ENCODE measurements at regions not wholly inside any gene's neighbourhood (a gene's known extent, or its start where the extent isn't known, plus 50 kb on each side); places are given as distances from the start of the nearest gene placed in this dataset.

GRCh38 chr1:115189814-115190539 is 100.7 kb upstream of the TSPAN2 start:
- H3K36me3 ChIP-seq (ENCODE audit: insufficient read depth, low read length) = no peaks in the 10 kb centered on the region
- H3K27ac ChIP-seq (ENCODE audit: low read depth, low read length) = peak overlapping the region; percentile 89
- H2AFZ ChIP-seq (ENCODE audit: low read length, unreplicated experiment) = peak overlapping the region; percentile 9
- H3K79me2 ChIP-seq (ENCODE audit: control insufficient read depth, insufficient read depth, low read length, unreplicated experiment) = no peaks in the 10 kb centered on the region
- peaks cover 36% of the 10 kb centered on the region for H3K4me1 ChIP-seq (ENCODE audit: control insufficient read depth, insufficient read depth, low read length, unreplicated experiment)
- H3K4me3 ChIP-seq (ENCODE audit: low read depth, low read length) = peak overlapping the region; percentile 32; the same call in 1 of the 2 replicates
- H3K27me3 ChIP-seq (ENCODE audit: insufficient read depth, low read length) = no peaks in the 10 kb centered on the region

GRCh38 chr1:115188680-115189395 is 99.5 kb upstream of the TSPAN2 start:
- peak overlapping the region; percentile 89 for H3K27ac ChIP-seq (ENCODE audit: low read depth, low read length)
- H3K4me1 ChIP-seq (ENCODE audit: control insufficient read depth, insufficient read depth, low read length, unreplicated experiment) = peaks cover 47% of the 10 kb centered on the region
- no peak overlapping the region for H2AFZ ChIP-seq (ENCODE audit: low read length, unreplicated experiment)
- H3K4me3 ChIP-seq (ENCODE audit: low read depth, low read length) = no peak overlapping the region
- H3K27me3 ChIP-seq (ENCODE audit: insufficient read depth, low read length) = no peaks in the 10 kb centered on the region
- no peaks in the 10 kb centered on the region for H3K36me3 ChIP-seq (ENCODE audit: insufficient read depth, low read length)
- no peaks in the 10 kb centered on the region for H3K79me2 ChIP-seq (ENCODE audit: control insufficient read depth, insufficient read depth, low read length, unreplicated experiment)

- H3K4me1 ChIP-seq (ENCODE audit: control insufficient read depth, insufficient read depth, low read length, unreplicated experiment) = peaks cover 60% of the 10 kb centered on the region
Observed at GRCh38 chr1:115186711-115187265, 97.5 kb upstream of the TSPAN2 start.

GRCh38 chr1:115185336-115185735 is 96.0 kb upstream of the TSPAN2 start:
- no peak overlapping the region for H3K4me3 ChIP-seq (ENCODE audit: low read depth, low read length)
- H3K4me1 ChIP-seq (ENCODE audit: control insufficient read depth, insufficient read depth, low read length, unreplicated experiment) = peaks cover 52% of the 10 kb centered on the region
- H3K79me2 ChIP-seq (ENCODE audit: control insufficient read depth, insufficient read depth, low read length, unreplicated experiment) = no peaks in the 10 kb centered on the region
- no peaks in the 10 kb centered on the region for H3K27me3 ChIP-seq (ENCODE audit: insufficient read depth, low read length)
- H2AFZ ChIP-seq (ENCODE audit: low read length, unreplicated experiment) = no peak overlapping the region
- no peaks in the 10 kb centered on the region for H3K36me3 ChIP-seq (ENCODE audit: insufficient read depth, low read length)
- peak overlapping the region; percentile 16 for H3K27ac ChIP-seq (ENCODE audit: low read depth, low read length)

More at GRCh38 chr1:115186711-115187265, 97.5 kb upstream of the TSPAN2 start:
- no peaks in the 10 kb centered on the region for H3K36me3 ChIP-seq (ENCODE audit: insufficient read depth, low read length)
- H3K27me3 ChIP-seq (ENCODE audit: insufficient read depth, low read length) = no peaks in the 10 kb centered on the region
- H3K4me3 ChIP-seq (ENCODE audit: low read depth, low read length) = no peak overlapping the region
- H3K27ac ChIP-seq (ENCODE audit: low read depth, low read length) = no peak overlapping the region
- no peak overlapping the region for H2AFZ ChIP-seq (ENCODE audit: low read length, unreplicated experiment)
- no peaks in the 10 kb centered on the region for H3K79me2 ChIP-seq (ENCODE audit: control insufficient read depth, insufficient read depth, low read length, unreplicated experiment)

GRCh38 chr1:115184951-115185331 is 95.6 kb upstream of the TSPAN2 start:
- H2AFZ ChIP-seq (ENCODE audit: low read length, unreplicated experiment) = peak overlapping the region; percentile 33

GRCh38 chr1:115184260-115184950 is 95.1 kb upstream of the TSPAN2 start:
- H3K27me3 ChIP-seq (ENCODE audit: insufficient read depth, low read length) = no peaks in the 10 kb centered on the region
- peak overlapping the region; percentile 33 for H2AFZ ChIP-seq (ENCODE audit: low read length, unreplicated experiment)
- peaks cover 51% of the 10 kb centered on the region for H3K4me1 ChIP-seq (ENCODE audit: control insufficient read depth, insufficient read depth, low read length, unreplicated experiment)
- no peaks in the 10 kb centered on the region for H3K79me2 ChIP-seq (ENCODE audit: control insufficient read depth, insufficient read depth, low read length, unreplicated experiment)
- H3K4me3 ChIP-seq (ENCODE audit: low read depth, low read length) = peak overlapping the region; percentile 15; the same call in 1 of the 2 replicates
- H3K27ac ChIP-seq (ENCODE audit: low read depth, low read length) = peak overlapping the region; percentile 16
- no peaks in the 10 kb centered on the region for H3K36me3 ChIP-seq (ENCODE audit: insufficient read depth, low read length)

More at GRCh38 chr1:115184951-115185331, 95.6 kb upstream of the TSPAN2 start:
- peaks cover 52% of the 10 kb centered on the region for H3K4me1 ChIP-seq (ENCODE audit: control insufficient read depth, insufficient read depth, low read length, unreplicated experiment)
- H3K27ac ChIP-seq (ENCODE audit: low read depth, low read length) = peak overlapping the region; percentile 16
- no peaks in the 10 kb centered on the region for H3K36me3 ChIP-seq (ENCODE audit: insufficient read depth, low read length)
- H3K79me2 ChIP-seq (ENCODE audit: control insufficient read depth, insufficient read depth, low read length, unreplicated experiment) = no peaks in the 10 kb centered on the region
- H3K4me3 ChIP-seq (ENCODE audit: low read depth, low read length) = peak overlapping the region; percentile 15; the same call in 1 of the 2 replicates
- no peaks in the 10 kb centered on the region for H3K27me3 ChIP-seq (ENCODE audit: insufficient read depth, low read length)

- Histone ChIP-seq H3K27me3 (ENCODE audit: insufficient read depth, low read length) (no peaks in the 10 kb centered on the region), H3K4me3 (ENCODE audit: low read depth, low read length) (no peak overlapping the region), H2AFZ (ENCODE audit: low read length, unreplicated experiment) (peak overlapping the region; percentile 33), H3K36me3 (ENCODE audit: insufficient read depth, low read length) (no peaks in the 10 kb centered on the region), H3K79me2 (ENCODE audit: control insufficient read depth, insufficient read depth, low read length, unreplicated experiment) (no peaks in the 10 kb centered on the region), H3K4me1 (ENCODE audit: control insufficient read depth, insufficient read depth, low read length, unreplicated experiment) (peaks cover 51% of the 10 kb centered on the region), H3K27ac (ENCODE audit: low read depth, low read length) (peak overlapping the region; percentile 16; the same call in 1 of the 2 replicates)
Observed at GRCh38 chr1:115183721-115184259, 94.5 kb upstream of the TSPAN2 start.

- Histone ChIP-seq H3K36me3 (ENCODE audit: insufficient read depth, low read length) (no peaks in the 10 kb centered on the region), H3K27me3 (ENCODE audit: insufficient read depth, low read length) (no peaks in the 10 kb centered on the region), H3K79me2 (ENCODE audit: control insufficient read depth, insufficient read depth, low read length, unreplicated experiment) (no peaks in the 10 kb centered on the region), H2AFZ (ENCODE audit: low read length, unreplicated experiment) (peak overlapping the region; percentile 33), H3K27ac (ENCODE audit: low read depth, low read length) (0 out of 2 replicates have a peak overlapping the region, but pooled peaks have one; percentile 16), H3K4me3 (ENCODE audit: low read depth, low read length) (no peak overlapping the region), H3K4me1 (ENCODE audit: control insufficient read depth, insufficient read depth, low read length, unreplicated experiment) (peaks cover 52% of the 10 kb centered on the region)
Observed at GRCh38 chr1:115183158-115183557, 93.9 kb upstream of the TSPAN2 start.

- H3K36me3 ChIP-seq (ENCODE audit: insufficient read depth, low read length) = no peaks in the 10 kb centered on the region
- no peak overlapping the region for H2AFZ ChIP-seq (ENCODE audit: low read length, unreplicated experiment)
- H3K27ac ChIP-seq (ENCODE audit: low read depth, low read length) = no peak overlapping the region
- no peak overlapping the region for H3K4me3 ChIP-seq (ENCODE audit: low read depth, low read length)
- H3K4me1 ChIP-seq (ENCODE audit: control insufficient read depth, insufficient read depth, low read length, unreplicated experiment) = peaks cover 52% of the 10 kb centered on the region
- H3K79me2 ChIP-seq (ENCODE audit: control insufficient read depth, insufficient read depth, low read length, unreplicated experiment) = no peaks in the 10 kb centered on the region
- no peaks in the 10 kb centered on the region for H3K27me3 ChIP-seq (ENCODE audit: insufficient read depth, low read length)
Observed at GRCh38 chr1:115182012-115182715, 92.9 kb upstream of the TSPAN2 start.

Data from ACC112 (cell line).